DND-41 (cell line): ENCODE measurements at regions not wholly inside any gene's neighbourhood (a gene's known extent, or its start where the extent isn't known, plus 50 kb on each side); places are given as distances from the start of the nearest gene placed in this dataset.

ENCODE experiments used
- CTCF ChIP-seq: IDR thresholded peaks from 2 replicates; pipeline ENCODE4 v1.5.1; 2012; ENCODE audit warnings: borderline replicate concordance, low read length, moderate library complexity, mild to moderate bottlenecking; ENCODE audit not compliant: poor library complexity, severe bottlenecking; ENCODE audit errors: extremely low read depth
- EZH2 ChIP-seq: IDR thresholded peaks from 3 replicates; pipeline ENCODE4 v1.6.1; 2012; ENCODE audit warnings: borderline replicate concordance, low read depth, mild to moderate bottlenecking, moderate library complexity, low read length, inconsistent platforms; ENCODE audit not compliant: severe bottlenecking

- no peak for TF ChIP-seq CTCF
- no peak for TF ChIP-seq EZH2
These were observed 239.7 kb downstream of the FGF9 start for GRCh38 chr13:21910546-21910945.
